ENCODE measurements at regions not wholly inside any gene's neighbourhood (a gene's known extent, or its start where the extent isn't known, plus 50 kb on each side); places are given as distances from the start of the nearest gene placed in this dataset.
A peak's percentile ranks its signal among the peaks of the same experiment; 100 is the strongest.
"Not testable (repeated sequence)": the region's sequence is repeated elsewhere in the genome, so short reads cannot be mapped to it uniquely, and the experiment has no call there.

DNA sequence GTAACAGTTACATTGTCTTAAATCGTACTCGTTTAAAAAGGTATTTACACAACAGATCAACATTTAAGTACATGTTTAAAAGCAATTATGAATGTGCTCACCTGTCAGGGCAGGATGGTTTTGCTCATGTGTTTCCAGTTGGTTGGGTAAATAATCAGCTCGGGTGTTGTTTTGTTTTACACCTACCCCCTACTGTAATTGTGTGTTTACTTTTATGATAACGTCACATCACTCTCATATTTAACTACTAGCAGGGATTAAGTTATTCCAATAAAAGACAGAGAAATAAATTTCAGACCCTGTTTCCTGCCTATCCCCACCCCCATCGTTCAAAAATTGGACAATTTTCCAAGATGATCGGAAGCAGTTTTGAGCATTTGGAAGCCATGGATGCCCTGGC is 390.2 kb downstream of the SEC14L1 start:
- no peak for DNase-seq (ENCODE audit: extremely low read depth in 1 of 11, low read depth in 9 of 11, low spot score in 4 of 11)

DNA sequence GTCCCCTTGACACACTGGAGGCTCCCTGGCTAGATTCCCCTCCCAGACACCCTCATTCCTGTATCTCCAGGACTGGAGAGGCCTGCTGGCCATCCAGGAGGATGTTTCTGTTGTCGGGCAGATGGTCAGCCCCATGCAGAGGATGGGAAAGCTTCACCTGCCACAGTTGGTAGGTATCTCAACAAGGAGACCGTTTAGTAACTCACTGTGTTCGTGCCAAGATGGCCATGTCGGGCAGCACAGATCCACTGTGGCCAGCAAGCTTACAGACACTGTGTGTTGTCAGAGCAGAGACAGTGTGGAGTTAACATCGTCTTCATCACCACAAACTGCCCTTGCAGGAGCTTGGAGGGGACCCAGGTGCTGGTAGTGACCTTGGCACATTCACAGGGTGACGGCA is 390.9 kb downstream of the SEC14L1 start:
- no peak for DNase-seq (ENCODE audit: extremely low read depth in 1 of 11, low read depth in 9 of 11, low spot score in 4 of 11)

DNA sequence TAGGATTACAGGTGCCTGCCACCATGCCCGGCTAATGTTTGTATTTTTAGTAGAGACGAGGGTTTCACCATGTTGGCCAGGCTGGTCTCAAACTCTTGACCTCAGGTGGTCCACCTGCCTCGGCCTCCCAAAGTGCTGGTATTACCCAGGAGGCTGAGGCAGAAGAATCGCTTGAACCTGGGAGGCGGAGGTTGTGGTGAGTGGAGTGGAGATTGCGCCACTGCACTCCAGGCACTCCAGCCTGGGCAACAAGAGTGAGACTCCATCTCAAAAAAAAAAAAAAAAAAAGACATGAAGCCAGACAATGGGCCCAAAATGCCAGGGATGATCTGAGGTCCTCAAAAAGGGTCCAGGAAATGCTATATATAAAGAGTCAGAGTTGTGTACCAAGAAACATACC is 392.9 kb downstream of the SEC14L1 start:
- not testable (repeated sequence) for DNase-seq (ENCODE audit: extremely low read depth in 1 of 11, low read depth in 9 of 11, low spot score in 4 of 11)

DNA sequence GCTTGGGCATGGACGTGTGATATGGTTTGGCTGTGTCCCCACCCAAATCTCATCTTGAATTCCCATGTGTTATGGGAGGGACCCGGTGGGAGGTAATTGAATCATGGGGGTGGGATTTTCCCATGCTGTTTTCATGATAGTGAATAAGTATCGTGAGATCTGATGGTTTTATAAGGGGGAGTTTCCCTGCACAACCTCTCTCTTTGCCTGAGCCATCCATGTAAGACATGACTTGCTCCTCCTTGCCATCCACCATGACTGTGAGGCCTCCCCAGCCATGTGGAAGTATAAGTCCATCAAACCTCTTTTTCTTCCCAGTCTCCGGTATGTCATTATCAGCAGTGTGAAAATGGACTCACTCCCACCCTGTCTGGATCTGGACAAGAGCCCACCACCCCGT is 393.4 kb downstream of the SEC14L1 start:
- no peak for DNase-seq (ENCODE audit: extremely low read depth in 1 of 11, low read depth in 9 of 11, low spot score in 4 of 11)

DNA sequence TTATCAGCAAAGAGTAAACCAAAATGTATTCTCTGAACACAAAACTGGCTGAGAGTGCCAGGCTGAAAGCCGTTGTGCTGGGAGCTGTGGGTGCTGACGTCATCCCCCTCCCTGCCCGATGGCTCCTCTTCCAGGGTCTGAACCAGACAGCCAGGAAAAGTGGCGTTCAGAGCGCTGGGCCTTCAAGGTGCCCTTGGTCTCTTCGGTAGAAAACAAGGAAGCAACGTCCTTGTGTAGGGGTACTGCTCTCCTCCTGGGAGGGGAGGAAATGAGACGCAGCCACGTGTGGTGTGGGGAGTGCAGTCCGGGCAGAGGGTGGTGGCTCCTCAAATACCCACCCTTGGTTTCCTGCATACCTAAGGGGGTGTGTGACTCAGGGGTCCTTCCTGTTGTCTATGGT is 394.7 kb downstream of the SEC14L1 start:
- DNase-seq (ENCODE audit: extremely low read depth in 1 of 11, low read depth in 9 of 11, low spot score in 4 of 11): no peak

DNA sequence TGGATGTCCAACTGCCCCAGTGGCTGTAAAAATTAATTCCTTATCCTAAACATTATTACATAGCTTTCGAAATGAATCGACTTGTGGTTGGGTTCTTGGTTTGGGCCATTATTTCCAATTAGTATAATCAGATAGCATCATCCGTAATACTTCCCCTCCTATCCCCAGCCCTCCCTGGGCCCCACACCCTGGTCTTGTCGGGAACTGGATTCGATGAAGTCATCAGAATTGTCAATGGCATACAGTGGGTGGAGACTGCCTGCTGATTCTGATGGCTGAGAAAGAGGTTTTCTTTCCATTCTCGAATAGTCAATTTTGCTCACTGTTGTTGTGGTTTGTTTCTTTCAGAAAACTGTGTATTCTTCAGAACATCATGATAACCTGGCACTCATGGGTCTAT is 395.1 kb downstream of the SEC14L1 start:
- no peak for DNase-seq (ENCODE audit: extremely low read depth in 1 of 11, low read depth in 9 of 11, low spot score in 4 of 11)

DNA sequence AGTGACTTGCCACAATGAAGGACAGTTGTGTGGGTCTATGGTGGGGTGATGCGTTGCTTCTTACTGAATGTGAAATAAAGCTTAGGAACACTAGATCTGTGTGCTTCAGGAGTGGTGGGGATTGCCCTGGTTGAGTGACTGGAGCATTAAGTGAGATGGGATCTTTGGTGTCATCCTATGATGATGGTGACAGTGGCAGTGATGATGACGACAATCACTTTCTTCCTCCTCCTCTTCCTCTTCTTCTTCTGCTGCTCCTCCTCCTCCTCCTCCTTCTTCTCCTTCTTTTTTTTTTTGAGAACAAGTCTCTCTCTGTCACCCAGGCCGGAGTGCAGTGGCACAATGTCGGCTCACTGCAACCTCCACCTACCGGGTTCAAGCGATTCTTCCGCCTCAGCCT is 396.8 kb downstream of the SEC14L1 start:
- DNase-seq (ENCODE audit: extremely low read depth in 1 of 11, low read depth in 9 of 11, low spot score in 4 of 11): no peak

DNA sequence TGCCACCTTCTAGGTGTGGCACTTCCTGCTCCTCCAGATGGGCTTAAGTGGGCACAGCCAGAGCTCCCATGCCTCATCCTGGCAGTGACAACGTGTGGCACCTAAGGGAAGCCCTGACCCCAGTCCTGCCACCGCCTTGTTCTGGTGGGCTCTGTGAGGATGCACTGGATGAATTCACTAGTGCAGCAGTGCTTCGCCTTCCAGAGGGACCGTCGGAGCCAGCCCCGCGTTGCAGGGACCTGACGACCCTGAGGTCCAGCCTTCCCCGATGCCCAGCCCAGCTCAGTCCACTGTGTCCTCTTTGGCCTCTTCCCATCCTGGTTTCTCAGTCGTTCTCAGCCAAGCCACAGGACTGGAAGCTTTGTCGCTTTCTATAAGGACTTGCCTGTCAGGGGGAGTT is 399.8 kb downstream of the SEC14L1 start:
- no peak for DNase-seq (ENCODE audit: extremely low read depth in 1 of 11, low read depth in 9 of 11, low spot score in 4 of 11)

DNA sequence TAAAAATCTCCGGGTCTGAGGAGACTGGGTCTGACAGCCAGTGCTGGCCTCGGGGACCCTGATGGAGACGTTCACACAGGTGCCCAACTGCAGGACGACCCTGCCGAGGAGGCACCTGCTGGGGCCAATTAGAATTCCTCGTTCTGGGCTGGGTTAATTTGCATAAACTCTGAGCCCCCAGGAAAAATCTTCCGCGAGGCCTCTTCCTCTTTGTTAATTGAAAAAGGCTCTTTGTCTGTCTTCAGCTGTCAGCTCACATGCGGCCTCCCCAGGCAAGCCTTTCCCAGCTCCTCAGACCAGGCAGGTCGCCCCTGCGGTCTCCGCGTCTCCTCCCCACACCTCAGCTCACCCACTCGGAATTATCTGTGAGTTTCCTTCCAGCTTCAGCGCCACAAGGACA is 400.2 kb downstream of the SEC14L1 start:
- no peak for DNase-seq (ENCODE audit: extremely low read depth in 1 of 11, low read depth in 9 of 11, low spot score in 4 of 11)

DNA sequence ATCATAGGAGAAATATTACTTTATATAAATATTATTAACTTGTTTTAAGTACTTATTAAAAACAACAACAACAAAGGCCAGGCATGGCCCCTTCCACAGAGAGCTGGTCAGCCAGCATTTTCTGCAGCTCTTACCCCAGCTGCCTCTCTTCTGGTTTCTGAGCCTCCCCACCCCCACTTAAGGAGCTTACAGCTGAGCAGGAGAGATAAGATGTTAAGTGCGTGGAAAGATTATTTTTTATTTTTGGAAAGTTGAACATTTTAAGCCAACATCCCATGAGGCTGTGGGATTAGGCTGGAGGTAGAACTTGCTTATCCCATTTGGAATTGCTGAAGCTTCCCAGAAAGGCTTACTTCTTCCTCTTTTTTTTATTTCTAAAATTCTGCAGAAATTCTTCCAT is 401.2 kb downstream of the SEC14L1 start:
- DNase-seq (ENCODE audit: extremely low read depth in 1 of 11, low read depth in 9 of 11, low spot score in 4 of 11): no peak

DNA sequence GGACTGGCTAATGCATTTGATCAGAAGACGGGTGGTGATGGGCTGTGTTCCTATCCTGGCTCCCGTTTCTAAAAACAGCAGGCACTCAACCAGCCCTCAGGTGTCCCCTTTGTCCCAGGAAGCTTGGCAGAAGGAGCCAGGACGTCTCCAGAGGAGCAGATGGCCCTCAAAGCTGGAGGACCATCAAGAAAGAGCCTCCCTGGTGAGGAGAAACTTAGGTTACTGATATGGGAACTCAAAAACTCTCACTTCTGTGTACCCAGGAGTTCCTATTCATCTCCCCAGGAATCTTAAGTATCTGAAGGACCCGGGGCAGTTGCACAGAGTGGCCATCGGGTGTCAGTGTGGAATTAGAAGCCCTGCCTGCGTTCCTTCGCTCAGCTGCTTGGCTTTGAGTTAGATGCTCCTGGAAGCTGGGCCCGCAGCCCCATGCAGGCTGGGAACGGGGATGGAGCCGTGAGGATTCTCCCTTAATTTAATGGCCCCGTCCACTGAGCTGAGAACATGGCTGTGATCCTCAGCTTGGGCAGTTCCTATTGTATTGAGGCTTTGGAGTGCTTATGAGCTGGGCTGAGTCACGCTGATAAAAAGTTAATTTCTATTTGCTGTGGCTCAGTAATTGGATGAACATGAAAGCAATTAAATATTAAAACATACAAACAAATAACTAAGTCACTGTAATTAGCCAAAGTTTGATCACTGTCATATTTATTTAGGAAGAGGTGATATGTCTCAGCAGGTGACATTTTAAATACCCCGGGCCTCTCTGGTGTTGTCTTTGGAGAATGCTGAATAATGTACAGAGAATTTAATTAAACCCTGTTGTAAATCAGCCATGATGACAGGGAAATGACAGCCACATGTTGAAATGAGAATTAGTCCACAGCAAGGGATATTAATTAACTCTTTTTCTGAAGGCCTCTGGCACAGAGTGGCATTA is 402.1 kb downstream of the SEC14L1 start:
- peak in 9 of 11 donors; percentile 65 to 86 (median 74) for DNase-seq (ENCODE audit: extremely low read depth in 1 of 11, low read depth in 9 of 11, low spot score in 4 of 11)

DNA sequence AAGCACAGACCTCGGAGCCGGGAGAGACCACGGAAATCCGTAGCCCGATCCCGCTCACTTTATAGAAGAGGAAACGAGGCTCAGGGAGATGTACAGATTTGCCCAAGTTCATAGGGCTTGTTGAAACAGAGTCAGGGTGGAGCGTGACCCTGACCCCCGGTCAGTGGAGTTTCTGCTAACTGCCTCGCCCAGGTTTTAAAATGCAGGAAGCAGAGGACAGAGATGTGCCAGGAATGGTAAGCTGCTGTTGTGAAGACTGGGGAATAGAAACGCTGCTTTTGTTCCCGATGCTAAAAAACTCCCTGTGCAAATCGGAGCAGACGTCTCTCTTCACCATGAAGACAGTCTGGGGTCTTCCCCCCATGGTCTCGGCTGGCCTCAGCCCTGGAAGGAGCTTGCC is 403.0 kb downstream of the SEC14L1 start:
- no peak for DNase-seq (ENCODE audit: extremely low read depth in 1 of 11, low read depth in 9 of 11, low spot score in 4 of 11)

DNA sequence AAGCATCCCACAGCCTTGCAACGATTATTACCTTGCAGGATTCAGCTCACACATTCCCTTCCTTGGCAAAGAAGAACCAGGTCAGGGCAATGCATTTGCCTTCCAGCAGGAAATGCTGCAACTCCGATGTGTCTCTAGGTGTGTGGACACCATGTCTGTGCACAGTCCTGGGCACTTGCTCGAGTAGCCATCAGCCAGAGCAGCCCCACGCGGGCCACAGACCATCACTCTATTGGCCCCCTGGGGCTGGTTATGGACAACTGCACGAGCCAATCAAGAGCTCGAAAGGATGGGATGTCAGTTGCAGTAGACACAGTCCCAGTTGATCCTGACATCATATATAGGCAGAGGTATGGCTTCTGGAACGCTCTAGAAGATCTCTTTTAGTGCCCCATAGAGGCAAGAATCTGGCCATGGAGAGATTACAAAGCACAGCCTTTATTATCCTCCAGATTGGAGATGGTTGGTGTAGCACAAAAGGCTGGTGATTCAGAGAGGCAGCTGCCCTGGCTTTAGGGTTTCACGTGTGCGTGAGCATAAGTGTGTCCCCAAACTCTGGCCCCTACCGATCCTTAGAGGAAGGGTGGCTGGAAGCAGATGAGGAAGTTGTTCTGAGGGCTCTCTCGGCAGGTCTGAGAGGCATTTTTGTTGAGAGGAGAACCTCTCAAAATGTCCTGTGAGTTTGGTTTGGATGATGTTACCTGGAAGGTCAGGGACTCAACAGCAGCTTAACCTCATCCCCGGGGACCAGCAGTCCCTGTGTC is 403.8 kb downstream of the SEC14L1 start:
- DNase-seq (ENCODE audit: extremely low read depth in 1 of 11, low read depth in 9 of 11, low spot score in 4 of 11): no peak

DNA sequence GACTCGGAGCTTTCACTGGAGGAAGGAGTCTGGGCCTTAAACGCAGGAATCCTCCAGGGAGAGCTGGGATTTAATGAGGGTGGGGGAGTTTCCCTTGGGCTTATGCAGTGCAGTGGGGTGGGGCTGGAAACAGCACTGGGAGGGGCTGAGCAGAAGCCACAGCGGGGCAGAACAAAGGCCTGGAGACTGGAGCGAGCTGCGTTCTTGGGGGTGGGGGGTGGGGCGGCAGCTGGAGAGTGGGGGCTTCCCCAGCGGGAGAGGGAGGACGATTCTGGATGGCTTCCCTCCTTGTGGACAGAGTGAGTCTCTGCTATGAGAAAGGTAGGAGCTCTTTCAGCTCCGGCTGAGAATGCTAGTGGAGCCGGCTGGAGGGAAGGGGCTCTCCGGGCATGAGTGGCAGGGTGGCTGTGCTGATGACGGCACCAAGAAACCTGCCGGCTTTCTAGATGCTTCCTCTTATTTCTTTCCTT is 406.0 kb downstream of the SEC14L1 start:
- peak in 4 of 11 donors; percentile 52 to 66 (median 56) for DNase-seq (ENCODE audit: extremely low read depth in 1 of 11, low read depth in 9 of 11, low spot score in 4 of 11)

DNA sequence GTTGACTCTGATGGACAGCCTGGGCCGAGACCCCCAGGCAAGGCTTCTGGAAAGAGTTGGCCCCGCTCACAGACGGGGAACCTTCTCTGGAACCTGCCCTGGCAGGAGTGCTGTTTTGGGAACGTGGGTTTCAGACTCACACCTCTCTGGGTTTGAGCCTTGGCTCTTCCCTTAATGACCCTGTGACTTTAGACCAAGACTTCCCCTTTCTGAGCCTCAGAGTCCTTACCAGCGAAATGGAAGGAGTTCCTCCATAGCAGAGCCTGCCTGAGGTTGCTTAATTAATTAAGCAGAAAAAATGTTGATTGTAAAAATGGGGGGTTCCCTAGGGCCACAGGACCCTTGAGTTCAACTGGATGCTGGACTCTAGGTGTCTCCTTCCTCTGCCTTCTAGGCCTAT is 408.2 kb downstream of the SEC14L1 start:
- DNase-seq (ENCODE audit: extremely low read depth in 1 of 11, low read depth in 9 of 11, low spot score in 4 of 11): no peak

DNA sequence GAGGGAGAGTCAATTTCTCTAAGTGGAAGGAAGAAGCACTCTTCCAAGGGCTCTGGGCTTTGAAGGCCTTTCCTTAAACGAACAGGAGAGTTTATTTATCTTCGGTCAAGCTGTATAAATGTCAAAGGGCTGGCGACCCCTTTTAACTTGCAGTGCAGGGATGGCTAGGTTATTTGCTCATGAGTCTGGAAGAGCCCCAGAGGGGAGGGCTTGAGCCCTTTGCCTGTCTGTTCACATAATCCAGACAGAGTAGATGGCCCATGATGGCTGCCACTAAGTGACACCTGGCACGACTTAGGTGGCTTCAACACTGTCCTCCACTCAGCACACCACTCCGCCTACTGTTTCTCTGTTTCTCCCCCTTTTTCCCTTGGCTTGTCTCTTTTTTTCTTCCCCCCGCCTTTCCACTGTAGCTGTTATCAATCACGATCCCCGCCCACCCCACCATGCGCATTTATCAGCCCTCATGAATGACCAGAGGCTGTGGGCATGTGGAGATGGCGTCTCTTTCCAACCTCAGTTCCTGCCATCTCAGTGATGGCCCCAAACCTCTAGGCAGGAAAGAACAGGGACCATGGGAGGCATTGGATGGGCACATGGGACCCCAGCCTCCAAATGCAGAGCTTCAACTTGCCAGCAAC is 408.7 kb upstream of the TNRC6C start:
- no peak for DNase-seq (ENCODE audit: extremely low read depth in 1 of 11, low read depth in 9 of 11, low spot score in 4 of 11)

DNA sequence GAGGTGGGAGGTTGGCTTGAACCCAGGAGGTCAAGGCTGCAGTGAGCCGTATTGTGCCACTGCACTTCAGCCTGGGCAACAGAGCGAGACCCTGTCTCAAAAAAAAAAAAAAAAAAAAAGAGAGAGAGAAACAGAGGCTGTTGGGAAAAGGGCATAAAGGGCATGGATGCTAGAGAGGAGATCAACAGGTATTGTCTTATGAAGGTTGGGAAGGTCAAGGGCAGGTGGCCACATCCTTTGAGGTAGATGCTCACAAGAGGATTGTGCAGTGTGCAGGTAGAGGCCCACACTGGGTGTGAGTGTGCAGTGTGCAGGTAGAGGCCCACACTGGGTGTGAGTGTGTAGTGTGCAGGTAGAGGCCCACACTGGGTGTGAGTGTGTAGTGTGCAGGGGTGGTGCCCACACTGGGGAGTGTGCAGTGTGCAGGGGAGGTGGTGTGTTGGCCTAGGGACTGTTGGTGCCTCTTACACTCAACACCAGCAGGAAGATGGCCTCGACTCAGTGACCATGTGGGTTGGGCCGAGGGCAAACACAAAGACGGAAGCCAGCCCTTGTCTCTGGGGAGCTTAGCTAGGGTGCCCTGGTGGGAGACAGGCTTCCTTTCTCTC is 404.9 kb upstream of the TNRC6C start:
- DNase-seq (ENCODE audit: extremely low read depth in 1 of 11, low read depth in 9 of 11, low spot score in 4 of 11): no peak

DNA sequence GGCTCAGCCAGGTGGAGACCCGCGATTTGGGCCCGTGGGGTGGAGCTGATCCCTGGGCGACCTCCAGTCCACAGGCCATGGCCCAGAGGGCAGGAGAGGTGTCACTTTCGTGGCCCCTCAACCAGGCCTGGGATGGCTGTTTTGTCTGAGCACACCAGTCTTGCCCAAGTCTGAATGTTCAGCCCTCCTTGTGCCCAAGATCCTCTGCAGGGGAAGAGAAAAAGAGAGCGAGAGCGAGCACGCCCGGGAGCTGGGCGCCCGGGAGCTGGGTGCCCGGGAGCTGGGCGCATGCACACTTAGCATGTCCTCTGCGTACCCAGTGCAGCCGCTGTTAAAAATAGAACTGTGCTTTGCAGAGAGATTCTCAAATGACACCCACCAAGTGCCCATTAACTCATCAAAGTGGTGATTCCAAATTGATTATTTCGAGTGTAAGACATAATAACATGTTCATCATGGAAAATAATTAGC is 403.3 kb upstream of the TNRC6C start:
- DNase-seq (ENCODE audit: extremely low read depth in 1 of 11, low read depth in 9 of 11, low spot score in 4 of 11): no peak

DNA sequence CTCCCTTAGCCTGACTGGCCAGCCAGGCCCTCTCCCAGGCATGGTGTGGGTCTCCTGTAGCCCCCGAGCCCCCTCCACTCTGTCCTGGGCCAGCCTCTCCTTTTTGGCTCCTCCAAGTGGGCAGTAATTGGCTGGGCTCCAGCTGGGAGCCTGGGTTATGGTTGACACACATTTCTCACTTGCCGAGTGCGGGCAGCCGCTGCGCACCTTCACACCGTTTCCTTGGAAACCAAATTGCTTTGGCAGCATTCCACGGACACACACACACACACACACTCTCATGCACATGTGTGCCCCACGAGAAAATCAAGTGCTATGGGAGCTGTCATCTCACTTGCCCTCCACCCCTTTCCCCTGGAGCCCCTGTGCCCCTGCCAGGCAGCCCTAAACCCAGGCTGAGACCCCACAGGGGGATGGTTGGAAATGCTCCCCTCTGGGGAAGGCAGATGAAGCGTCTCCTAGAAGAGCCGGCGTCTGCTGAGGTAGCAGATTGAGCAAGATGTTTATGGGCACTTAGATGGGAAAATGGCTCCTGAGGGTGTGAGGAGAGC is 402.7 kb upstream of the TNRC6C start:
- DNase-seq (ENCODE audit: extremely low read depth in 1 of 11, low read depth in 9 of 11, low spot score in 4 of 11): peak in 7 of 11 donors; percentile 50 to 78 (median 65)

Measured in renal cortex interstitium (tissue), 11 donors.